ENCODE measurements at regions not wholly inside any gene's neighbourhood (a gene's known extent, or its start where the extent isn't known, plus 50 kb on each side); places are given as distances from the start of the nearest gene placed in this dataset.

- no peaks in the 10 kb centered on the region for H3K79me2 ChIP-seq (ENCODE audit: control insufficient read depth, insufficient read depth, low read length, unreplicated experiment)
- H3K4me3 ChIP-seq (ENCODE audit: low read depth, low read length) = no peak overlapping the region
Measured at GRCh38 chr2:238551091-238551490, 124.4 kb downstream of the ASB1 start.

DNA sequence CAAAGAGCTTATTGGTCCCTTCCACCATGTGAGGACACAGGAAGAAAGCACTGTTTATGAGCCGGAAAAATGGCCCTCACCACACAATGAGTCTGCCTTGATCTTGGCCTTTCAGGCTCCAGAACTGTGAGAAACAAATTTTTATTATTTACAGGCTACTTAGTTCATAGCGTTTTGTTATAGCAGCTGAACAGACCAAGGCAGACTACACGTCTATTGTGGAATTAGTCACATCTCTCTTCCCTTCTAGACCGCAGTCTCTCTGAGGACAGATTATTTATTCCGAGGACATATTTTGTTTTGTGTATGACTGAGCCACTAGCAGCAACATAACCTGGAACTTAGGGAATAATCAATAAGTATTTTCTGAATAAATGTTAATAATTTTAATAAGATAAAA lies 125.5 kb downstream of the ASB1 start:
- Histone ChIP-seq H3K27me3 (ENCODE audit: insufficient read depth, low read length) (0 out of 2 replicates have a peak, but pooled peaks cover 10% of the 10 kb centered on the region), H2AFZ (ENCODE audit: low read length, unreplicated experiment) (no peak overlapping the region), H3K79me2 (ENCODE audit: control insufficient read depth, insufficient read depth, low read length, unreplicated experiment) (no peaks in the 10 kb centered on the region), H3K4me3 (ENCODE audit: low read depth, low read length) (no peak overlapping the region), H3K36me3 (ENCODE audit: insufficient read depth, low read length) (no peaks in the 10 kb centered on the region), H3K27ac (ENCODE audit: low read depth, low read length) (no peak overlapping the region), H3K4me1 (ENCODE audit: control insufficient read depth, insufficient read depth, low read length, unreplicated experiment) (no peaks in the 10 kb centered on the region)

More at GRCh38 chr2:238551091-238551490, 124.4 kb downstream of the ASB1 start:
- Histone ChIP-seq H3K4me1 (ENCODE audit: control insufficient read depth, insufficient read depth, low read length, unreplicated experiment) (no peaks in the 10 kb centered on the region), H2AFZ (ENCODE audit: low read length, unreplicated experiment) (no peak overlapping the region), H3K36me3 (ENCODE audit: insufficient read depth, low read length) (no peaks in the 10 kb centered on the region), H3K27me3 (ENCODE audit: insufficient read depth, low read length) (0 out of 2 replicates have a peak, but pooled peaks cover 7% of the 10 kb centered on the region), H3K27ac (ENCODE audit: low read depth, low read length) (no peak overlapping the region)

DNA sequence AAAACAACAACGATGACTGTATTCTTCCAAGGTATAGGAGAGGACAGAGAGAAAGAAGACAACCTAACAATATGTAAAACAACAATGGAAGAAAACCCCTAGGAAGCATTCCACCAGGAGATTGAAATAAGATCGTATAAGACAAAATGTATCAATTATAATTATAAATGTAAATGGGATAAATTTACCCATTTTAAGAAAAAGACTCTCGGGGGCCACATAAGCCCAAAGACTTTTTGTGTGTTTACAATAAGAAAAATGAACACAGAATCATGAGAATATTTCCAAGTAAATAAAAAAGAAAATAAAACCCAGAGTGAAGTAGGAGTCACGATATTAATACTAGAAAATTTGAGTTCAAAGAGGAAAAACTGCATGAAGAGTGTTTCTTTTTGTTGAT lies 126.4 kb downstream of the ASB1 start:
- Histone ChIP-seq H3K27me3 (ENCODE audit: insufficient read depth, low read length) (0 out of 2 replicates have a peak, but pooled peaks cover 13% of the 10 kb centered on the region), H3K27ac (ENCODE audit: low read depth, low read length) (no peak overlapping the region), H3K79me2 (ENCODE audit: control insufficient read depth, insufficient read depth, low read length, unreplicated experiment) (no peaks in the 10 kb centered on the region), H3K4me1 (ENCODE audit: control insufficient read depth, insufficient read depth, low read length, unreplicated experiment) (no peaks in the 10 kb centered on the region), H3K4me3 (ENCODE audit: low read depth, low read length) (no peak overlapping the region), H2AFZ (ENCODE audit: low read length, unreplicated experiment) (no peak overlapping the region), H3K36me3 (ENCODE audit: insufficient read depth, low read length) (no peaks in the 10 kb centered on the region)

DNA sequence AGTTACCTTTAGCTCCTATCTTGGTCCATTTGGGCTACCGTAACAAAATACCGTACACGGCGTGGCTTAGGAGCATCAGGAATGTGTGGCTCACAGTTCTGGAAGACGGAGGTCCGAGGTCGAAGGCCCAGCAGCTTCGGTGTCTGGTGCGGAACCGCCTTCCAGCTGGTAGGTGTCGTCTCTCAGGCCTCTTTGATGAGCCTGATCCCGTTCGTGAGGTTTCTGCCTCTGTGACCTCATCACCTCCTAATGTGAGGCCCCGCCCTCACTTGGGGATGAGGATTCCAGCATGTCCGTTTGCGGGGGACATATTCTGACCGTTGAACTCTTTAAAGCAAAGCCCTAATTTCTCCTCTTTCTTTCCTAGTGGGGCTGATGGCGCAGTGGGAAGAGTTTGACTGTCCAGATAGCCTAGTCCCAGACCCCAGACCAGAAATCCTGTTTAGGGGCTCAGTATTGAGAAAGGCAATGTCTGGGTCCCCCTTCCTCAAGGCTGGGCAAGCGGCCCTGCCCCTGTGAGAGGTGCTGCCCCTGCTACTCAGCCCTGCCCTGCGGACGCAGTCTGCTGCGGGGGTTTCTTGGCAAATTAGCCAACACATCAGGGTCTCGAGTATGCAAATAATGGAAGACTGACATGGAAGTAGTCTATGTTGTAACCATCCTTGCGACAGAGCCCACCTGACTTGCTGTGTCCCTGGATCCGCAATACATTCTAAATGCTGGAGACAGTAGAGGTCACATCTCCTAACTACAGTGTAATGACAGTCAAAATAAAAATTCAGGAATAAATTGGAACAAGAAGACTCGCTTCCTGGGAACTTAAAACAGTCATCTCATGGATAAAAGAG lies 128.0 kb downstream of the ASB1 start:
- Histone ChIP-seq H3K27me3 (ENCODE audit: insufficient read depth, low read length) (0 out of 2 replicates have a peak, but pooled peaks cover 13% of the 10 kb centered on the region), H2AFZ (ENCODE audit: low read length, unreplicated experiment) (no peak overlapping the region), H3K4me3 (ENCODE audit: low read depth, low read length) (no peak overlapping the region), H3K4me1 (ENCODE audit: control insufficient read depth, insufficient read depth, low read length, unreplicated experiment) (no peaks in the 10 kb centered on the region), H3K36me3 (ENCODE audit: insufficient read depth, low read length) (no peaks in the 10 kb centered on the region), H3K27ac (ENCODE audit: low read depth, low read length) (no peak overlapping the region), H3K79me2 (ENCODE audit: control insufficient read depth, insufficient read depth, low read length, unreplicated experiment) (no peaks in the 10 kb centered on the region)

DNA sequence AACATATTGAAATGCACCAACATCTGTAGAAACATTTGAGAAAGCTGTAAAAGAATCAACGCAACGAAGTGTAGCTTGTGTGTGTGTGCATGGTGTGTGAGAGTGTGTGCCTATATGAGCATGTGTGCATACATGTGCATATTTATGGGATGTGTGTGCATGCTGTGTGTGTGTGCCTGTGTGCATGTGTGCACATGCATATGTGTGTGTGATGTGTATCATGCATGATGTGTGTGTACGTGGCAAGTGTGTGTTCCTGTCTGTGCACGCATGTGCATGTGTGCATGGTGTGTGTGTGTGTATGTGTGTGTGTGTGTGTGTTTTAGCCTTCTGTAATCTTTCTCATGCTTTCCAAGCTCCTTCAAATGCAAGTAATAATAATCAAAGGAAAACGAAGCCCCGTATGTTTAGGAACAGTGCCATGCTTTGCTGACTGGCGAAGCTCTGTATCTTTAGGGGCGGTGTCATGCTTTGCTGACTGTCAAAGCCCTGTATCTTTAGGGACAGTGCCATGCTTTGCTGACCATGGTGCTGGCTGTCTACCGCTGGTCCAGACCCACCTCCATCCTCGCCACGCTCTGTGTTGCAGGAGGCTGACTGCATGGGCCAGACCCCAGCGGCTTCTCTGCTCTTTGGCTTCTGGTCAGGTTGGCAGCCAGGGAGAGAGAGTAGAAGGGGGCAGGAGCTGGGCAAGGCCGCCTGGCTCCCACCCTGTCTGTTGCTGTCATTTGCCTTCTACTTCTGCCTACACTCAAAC lies 129.2 kb downstream of the ASB1 start:
- no peak overlapping the region for H3K27ac ChIP-seq (ENCODE audit: low read depth, low read length)
- no peaks in the 10 kb centered on the region for H3K4me1 ChIP-seq (ENCODE audit: control insufficient read depth, insufficient read depth, low read length, unreplicated experiment)
- 0 out of 2 replicates have a peak, but pooled peaks cover 13% of the 10 kb centered on the region for H3K27me3 ChIP-seq (ENCODE audit: insufficient read depth, low read length)
- no peak overlapping the region for H3K4me3 ChIP-seq (ENCODE audit: low read depth, low read length)
- no peaks in the 10 kb centered on the region for H3K36me3 ChIP-seq (ENCODE audit: insufficient read depth, low read length)
- H2AFZ ChIP-seq (ENCODE audit: low read length, unreplicated experiment) = no peak overlapping the region
- H3K79me2 ChIP-seq (ENCODE audit: control insufficient read depth, insufficient read depth, low read length, unreplicated experiment) = no peaks in the 10 kb centered on the region

GRCh38 chr2:238557431-238557830 lies 130.7 kb downstream of the ASB1 start:
- H3K4me1 ChIP-seq (ENCODE audit: control insufficient read depth, insufficient read depth, low read length, unreplicated experiment) = no peaks in the 10 kb centered on the region
- H3K4me3 ChIP-seq (ENCODE audit: low read depth, low read length) = no peak overlapping the region
- H2AFZ ChIP-seq (ENCODE audit: low read length, unreplicated experiment) = no peak overlapping the region
- H3K36me3 ChIP-seq (ENCODE audit: insufficient read depth, low read length) = no peaks in the 10 kb centered on the region
- peaks cover 20% of the 10 kb centered on the region for H3K27me3 ChIP-seq (ENCODE audit: insufficient read depth, low read length)
- H3K27ac ChIP-seq (ENCODE audit: low read depth, low read length) = no peak overlapping the region
- H3K79me2 ChIP-seq (ENCODE audit: control insufficient read depth, insufficient read depth, low read length, unreplicated experiment) = no peaks in the 10 kb centered on the region

- Histone ChIP-seq H3K4me1 (ENCODE audit: control insufficient read depth, insufficient read depth, low read length, unreplicated experiment) (no peaks in the 10 kb centered on the region), H3K27ac (ENCODE audit: low read depth, low read length) (no peak overlapping the region), H3K79me2 (ENCODE audit: control insufficient read depth, insufficient read depth, low read length, unreplicated experiment) (no peaks in the 10 kb centered on the region), H3K36me3 (ENCODE audit: insufficient read depth, low read length) (no peaks in the 10 kb centered on the region), H2AFZ (ENCODE audit: low read length, unreplicated experiment) (no peak overlapping the region), H3K27me3 (ENCODE audit: insufficient read depth, low read length) (peaks cover 26% of the 10 kb centered on the region), H3K4me3 (ENCODE audit: low read depth, low read length) (no peak overlapping the region)
Measured at GRCh38 chr2:238557936-238558335, 131.2 kb downstream of the ASB1 start.

GRCh38 chr2:238558456-238559099 lies 131.9 kb downstream of the ASB1 start:
- no peaks in the 10 kb centered on the region for H3K79me2 ChIP-seq (ENCODE audit: control insufficient read depth, insufficient read depth, low read length, unreplicated experiment)

DNA sequence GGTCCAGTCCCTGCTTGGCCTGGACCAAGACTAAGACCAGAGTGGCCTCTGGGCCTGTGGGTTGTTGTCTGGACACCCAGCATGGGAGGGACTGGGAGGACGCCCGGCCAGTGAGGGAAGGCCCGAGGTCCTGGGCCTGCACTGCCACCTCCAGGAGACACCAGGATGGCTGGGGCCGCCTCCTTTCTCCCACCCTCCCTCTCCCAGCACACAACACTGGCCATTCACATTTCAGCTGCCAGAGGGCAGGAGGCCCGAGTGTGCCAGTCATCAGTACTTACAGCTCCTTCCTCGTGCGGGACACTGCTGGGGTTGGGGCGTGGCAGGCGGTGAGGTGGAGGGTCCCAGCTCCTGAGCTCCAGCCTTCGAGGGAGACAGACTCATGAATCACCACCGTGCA lies 133.5 kb downstream of the ASB1 start:
- H3K27me3 ChIP-seq (ENCODE audit: insufficient read depth, low read length) = peaks cover 47% of the 10 kb centered on the region
- no peaks in the 10 kb centered on the region for H3K4me1 ChIP-seq (ENCODE audit: control insufficient read depth, insufficient read depth, low read length, unreplicated experiment)
- no peak overlapping the region for H3K4me3 ChIP-seq (ENCODE audit: low read depth, low read length)
- no peak overlapping the region for H3K27ac ChIP-seq (ENCODE audit: low read depth, low read length)
- no peaks in the 10 kb centered on the region for H3K36me3 ChIP-seq (ENCODE audit: insufficient read depth, low read length)
- H2AFZ ChIP-seq (ENCODE audit: low read length, unreplicated experiment) = no peak overlapping the region
- no peaks in the 10 kb centered on the region for H3K79me2 ChIP-seq (ENCODE audit: control insufficient read depth, insufficient read depth, low read length, unreplicated experiment)

More at GRCh38 chr2:238558456-238559099, 131.9 kb downstream of the ASB1 start:
- Histone ChIP-seq H3K4me3 (ENCODE audit: low read depth, low read length) (no peak overlapping the region), H3K4me1 (ENCODE audit: control insufficient read depth, insufficient read depth, low read length, unreplicated experiment) (no peaks in the 10 kb centered on the region), H3K27me3 (ENCODE audit: insufficient read depth, low read length) (peaks cover 31% of the 10 kb centered on the region), H3K27ac (ENCODE audit: low read depth, low read length) (no peak overlapping the region), H2AFZ (ENCODE audit: low read length, unreplicated experiment) (no peak overlapping the region), H3K36me3 (ENCODE audit: insufficient read depth, low read length) (no peaks in the 10 kb centered on the region)

GRCh38 chr2:238561230-238561629 lies 134.5 kb downstream of the ASB1 start:
- Histone ChIP-seq H3K4me1 (ENCODE audit: control insufficient read depth, insufficient read depth, low read length, unreplicated experiment) (no peaks in the 10 kb centered on the region), H3K4me3 (ENCODE audit: low read depth, low read length) (no peak overlapping the region), H3K27me3 (ENCODE audit: insufficient read depth, low read length) (peaks cover 42% of the 10 kb centered on the region), H3K36me3 (ENCODE audit: insufficient read depth, low read length) (no peaks in the 10 kb centered on the region), H3K79me2 (ENCODE audit: control insufficient read depth, insufficient read depth, low read length, unreplicated experiment) (no peaks in the 10 kb centered on the region), H2AFZ (ENCODE audit: low read length, unreplicated experiment) (no peak overlapping the region), H3K27ac (ENCODE audit: low read depth, low read length) (no peak overlapping the region)

Measured in ACC112 (cell line).